IMR-90 (cell line): ENCODE measurements at regions not wholly inside any gene's neighbourhood (a gene's known extent, or its start where the extent isn't known, plus 50 kb on each side); places are given as distances from the start of the nearest gene placed in this dataset.

Source experiments
- ATAC-seq: fragments of 200-7000 bp; cut with Tn5 transposase; 2 replicates; pipeline ENCODE4 v1.9.1; 2020; ENCODE audit warnings: low read depth, mild to moderate bottlenecking, moderate library complexity
- BruUV-seq: library from RNA; stranded (reverse); fragments of 400-500 nt; replicated peaks from 2 replicates; lab custom pipeline; 2021; lab: Mats Ljungman, UMichigan
- CTCF ChIA-PET: fragments of 300-600 bp; formaldehyde crosslinking; extraction: SDS; loops from one replicate; lab custom pipeline; 2021; ENCODE audit warnings: antibody characterized with exemption; lab: Yijun Ruan, JAX
- POLR2A ChIA-PET: fragments of 300-600 bp; sonication (Branson Sonifier 250); formaldehyde crosslinking; loops from one replicate; lab custom pipeline; 2022; ENCODE audit warnings: antibody characterized with exemption; ENCODE audit not compliant: unreplicated experiment; lab: Charles Lee
- DNase-seq: peaks from one replicate; pipeline ENCODE4 v3.0.0; 2013
- H2AFZ ChIP-seq: replicated peaks from 2 replicates; pipeline ENCODE3; 2013; ENCODE audit warnings: low read length, mild to moderate bottlenecking; ENCODE audit not compliant: poor library complexity
- H2AK5ac ChIP-seq: 2 replicates; pipeline ENCODE4 v1.6.1; 2013; ENCODE audit warnings: low read depth, low read length, inconsistent platforms
- H2AK9ac ChIP-seq: replicated peaks from 2 replicates; pipeline ENCODE3; 2013; ENCODE audit warnings: mild to moderate bottlenecking, low read depth, low read length, moderate library complexity; ENCODE audit not compliant: poor library complexity
- H2BK120ac ChIP-seq: 2 replicates; pipeline ENCODE4 v1.6.1; 2013; ENCODE audit warnings: low read depth, low read length, inconsistent platforms
- H2BK15ac ChIP-seq: 3 replicates; pipeline ENCODE4 v1.6.1; 2013; ENCODE audit warnings: low read depth, low read length, inconsistent platforms
- H2BK20ac ChIP-seq: 2 replicates; pipeline ENCODE4 v1.6.1; 2013; ENCODE audit warnings: low read depth, mild to moderate bottlenecking, inconsistent platforms, low read length, moderate library complexity
- H2BK5ac ChIP-seq: 2 replicates; pipeline ENCODE4 v1.6.1; 2013; ENCODE audit warnings: mild to moderate bottlenecking, low read depth, low read length, inconsistent platforms; ENCODE audit not compliant: poor library complexity, severe bottlenecking
- H3K14ac ChIP-seq: replicated peaks from 2 replicates; pipeline ENCODE4 v1.6.1; 2013; ENCODE audit warnings: low read depth, low read length, inconsistent platforms
- H3K18ac ChIP-seq: 2 replicates; pipeline ENCODE4 v1.6.1; 2013; ENCODE audit warnings: low read depth, low read length, control low read depth
- H3K23ac ChIP-seq: 2 replicates; pipeline ENCODE4 v1.6.1; 2013; ENCODE audit warnings: low read depth, low read length, inconsistent platforms
- H3K27ac ChIP-seq: 2 replicates; pipeline ENCODE4 v1.5.1; 2013; ENCODE audit warnings: mild to moderate bottlenecking, control low read depth, low read length; ENCODE audit not compliant: insufficient read depth
- H3K27me3 ChIP-seq: 2 replicates; pipeline ENCODE4 v1.6.1; 2013; ENCODE audit warnings: low read length; ENCODE audit not compliant: control insufficient read depth, insufficient read depth
- H3K36me3 ChIP-seq: 2 replicates; pipeline ENCODE4 v1.6.1; 2013; ENCODE audit warnings: low read length, mixed read lengths; ENCODE audit not compliant: control insufficient read depth, insufficient read depth
- H3K4ac ChIP-seq: 2 replicates; pipeline ENCODE4 v1.6.1; 2013; ENCODE audit warnings: low read depth, low read length, inconsistent platforms
- H3K4me1 ChIP-seq: 2 replicates; pipeline ENCODE4 v1.6.1; 2013; ENCODE audit warnings: low read length, mixed read lengths; ENCODE audit not compliant: control insufficient read depth, insufficient read depth
- H3K4me2 ChIP-seq: 2 replicates; pipeline ENCODE4 v1.6.1; 2013; ENCODE audit warnings: low read depth, mild to moderate bottlenecking, control low read depth, low read length, moderate library complexity
- H3K4me3 ChIP-seq: 2 replicates; pipeline ENCODE4 v1.5.1; 2013; ENCODE audit warnings: low read depth, mild to moderate bottlenecking, control low read depth, low read length, moderate library complexity; ENCODE audit not compliant: insufficient read depth
- H3K56ac ChIP-seq: 2 replicates; pipeline ENCODE4 v1.6.1; 2013; ENCODE audit warnings: low read length, inconsistent platforms; ENCODE audit not compliant: insufficient read depth; ENCODE audit errors: extremely low read depth
- H3K79me1 ChIP-seq, 2 experiments: 2 replicates each; pipeline ENCODE4 v1.6.1; 2013; ENCODE audit warnings: low read length in 2 of 2, inconsistent platforms in 1 of 2, low read depth in 1 of 2
- H3K9ac ChIP-seq: 2 replicates; pipeline ENCODE4 v1.6.1; 2013; ENCODE audit warnings: low read depth, low read length, control low read depth
- H3K9me1 ChIP-seq: 2 replicates; pipeline ENCODE4 v1.6.1; 2013; ENCODE audit warnings: low read length, inconsistent platforms; ENCODE audit not compliant: insufficient read depth
- H3K9me3 ChIP-seq: 2 replicates; pipeline ENCODE4 v1.6.1; 2013; ENCODE audit warnings: low read length; ENCODE audit not compliant: control insufficient read depth, insufficient read depth
- H4K20me1 ChIP-seq: 2 replicates; pipeline ENCODE4 v1.6.1; 2013; ENCODE audit warnings: low read length, inconsistent platforms; ENCODE audit not compliant: insufficient read depth
- H4K5ac ChIP-seq: 2 replicates; pipeline ENCODE4 v1.6.1; 2013; ENCODE audit warnings: mild to moderate bottlenecking, low read depth, low read length, control low read depth
- H4K8ac ChIP-seq, 2 experiments: 2 replicates each; pipeline ENCODE4 v1.6.1; 2013; ENCODE audit warnings: low read depth in 2 of 2, low read length in 2 of 2, control low read depth in 1 of 2, inconsistent platforms in 1 of 2
- H4K91ac ChIP-seq: 2 replicates; pipeline ENCODE4 v1.6.1; 2013; ENCODE audit warnings: low read depth, low read length, inconsistent platforms; ENCODE audit not compliant: insufficient read depth
- BHLHE40 ChIP-seq: fragments of 150-350 bp; IDR thresholded peaks from 2 replicates; pipeline ENCODE4 v1.6.1; 2016; ENCODE audit warnings: mild to moderate bottlenecking, low read depth, low read length
- CEBPB ChIP-seq: IDR thresholded peaks from 2 replicates; pipeline ENCODE4 v1.6.1; 2012; ENCODE audit warnings: low read depth, low read length, improper control_type of control experiment
- CHD1 ChIP-seq: IDR thresholded peaks from 2 replicates; pipeline ENCODE4 v1.6.1; 2012; ENCODE audit warnings: low read depth, low read length, improper control_type of control experiment
- ELK1 ChIP-seq: fragments of 150-350 bp; IDR thresholded peaks from 2 replicates; pipeline ENCODE4 v1.6.1; 2016; ENCODE audit warnings: low read depth, mild to moderate bottlenecking, low read length, moderate library complexity, borderline replicate concordance
- FOS ChIP-seq: fragments of 150-350 bp; IDR thresholded peaks from 2 replicates; pipeline ENCODE4 v1.6.1; 2016; ENCODE audit warnings: low read depth, low read length
- MAFK ChIP-seq: IDR thresholded peaks from 2 replicates; pipeline ENCODE4 v1.6.1; 2012; ENCODE audit warnings: low read depth, low read length, improper control_type of control experiment
- MAZ ChIP-seq: IDR thresholded peaks from 2 replicates; pipeline ENCODE4 v1.6.1; 2012; ENCODE audit warnings: low read depth, mild to moderate bottlenecking, low read length, improper control_type of control experiment, moderate library complexity, borderline replicate concordance
- MXI1 ChIP-seq: IDR thresholded peaks from 2 replicates; pipeline ENCODE4 v1.6.1; 2012; ENCODE audit warnings: low read depth, mild to moderate bottlenecking, low read length, moderate library complexity, borderline replicate concordance
- NFE2L2 ChIP-seq: fragments of 150-350 bp; IDR thresholded peaks from 2 replicates; pipeline ENCODE4 v1.6.1; 2016; ENCODE audit warnings: low read depth, mild to moderate bottlenecking, low read length
- POLR2A ChIP-seq: IDR thresholded peaks from 2 replicates; pipeline ENCODE4 v1.6.1; 2012; ENCODE audit warnings: mild to moderate bottlenecking, low read depth, low read length
- RAD21 ChIP-seq: IDR thresholded peaks from 2 replicates; pipeline ENCODE4 v1.6.1; 2012; ENCODE audit warnings: low read length, improper control_type of control experiment
- RCOR1 ChIP-seq: IDR thresholded peaks from 2 replicates; pipeline ENCODE4 v1.6.1; 2012; ENCODE audit warnings: mild to moderate bottlenecking, low read length, improper control_type of control experiment; ENCODE audit not compliant: insufficient replicate concordance
- RFX5 ChIP-seq: IDR thresholded peaks from 2 replicates; pipeline ENCODE4 v1.8.0; 2012; ENCODE audit warnings: low read depth, mild to moderate bottlenecking, low read length, moderate library complexity
- SMC3 ChIP-seq: fragments of 150-350 bp; IDR thresholded peaks from 2 replicates; pipeline ENCODE4 v1.6.1; 2016; ENCODE audit warnings: low read depth, mild to moderate bottlenecking, antibody characterized with exemption, low read length, moderate library complexity
- USF2 ChIP-seq: fragments of 150-350 bp; IDR thresholded peaks from 2 replicates; pipeline ENCODE4 v1.6.1; 2017; ENCODE audit warnings: mild to moderate bottlenecking, antibody characterized with exemption, low read length, low read depth
- WGBS, 2 experiments: methylation state at CpG; one replicate each; pipeline versions ENCODE4 v1.1.5 to v1.1.7; 2013; ENCODE audit warnings: missing lambda C conversion rate in 2 of 2; ENCODE audit not compliant: insufficient read length in 1 of 2; ENCODE audit errors: extremely low coverage in 2 of 2; 5-methylcytosine and 5-hydroxymethylcytosine counted together
- dilution Hi-C: fragments of 300-500 bp; cut with HindIII; formaldehyde crosslinking; loops from one replicate; pipeline ENCODE4 v1.14.3; 2018; ENCODE audit warnings: low sequenced_read_pairs; ENCODE audit not compliant: unreplicated experiment
- in situ Hi-C: fragments of 300-500 bp; cut with MboI; formaldehyde crosslinking; loops from 3 replicates; pipeline ENCODE4 v1.14.3; 2019; ENCODE audit warnings: low sequenced_read_pairs, inconsistent platforms, mixed read lengths
- intact Hi-C: fragments of 100-400 bp; cut with micrococcal nuclease; formaldehyde crosslinking; loops from 2 replicates; pipeline ENCODE4 v1.10.0; 2022
- TF ChIP-seq, protein P1 (sequence below): conservative IDR thresholded peaks from 2 replicates; pipeline ENCODE4 v1.5.1; 2012; ENCODE audit warnings: mild to moderate bottlenecking, low read depth, low read length, improper control_type of control experiment

GRCh38 chr6:154613137-154613676 is 102.7 kb upstream of the CNKSR3 start:
- no peak overlapping the region for H2BK15ac ChIP-seq
- H2AK9ac ChIP-seq, result no peak overlapping the region
- H3K18ac ChIP-seq, result no peak overlapping the region
- no peak overlapping the region for H3K27ac ChIP-seq
- WGBS, 2 experiments, result 91% methylated on average over 5 of the region's 8 CpGs; no CpG with 5 or more reads in 1 of the 2 experiments
- no peak for TF ChIP-seq RFX5
- peak; percentile 93 for TF ChIP-seq MAFK
- no peak; the same call in 1 of the 2 replicates for TF ChIP-seq BHLHE40
- TF ChIP-seq, protein P1, sequence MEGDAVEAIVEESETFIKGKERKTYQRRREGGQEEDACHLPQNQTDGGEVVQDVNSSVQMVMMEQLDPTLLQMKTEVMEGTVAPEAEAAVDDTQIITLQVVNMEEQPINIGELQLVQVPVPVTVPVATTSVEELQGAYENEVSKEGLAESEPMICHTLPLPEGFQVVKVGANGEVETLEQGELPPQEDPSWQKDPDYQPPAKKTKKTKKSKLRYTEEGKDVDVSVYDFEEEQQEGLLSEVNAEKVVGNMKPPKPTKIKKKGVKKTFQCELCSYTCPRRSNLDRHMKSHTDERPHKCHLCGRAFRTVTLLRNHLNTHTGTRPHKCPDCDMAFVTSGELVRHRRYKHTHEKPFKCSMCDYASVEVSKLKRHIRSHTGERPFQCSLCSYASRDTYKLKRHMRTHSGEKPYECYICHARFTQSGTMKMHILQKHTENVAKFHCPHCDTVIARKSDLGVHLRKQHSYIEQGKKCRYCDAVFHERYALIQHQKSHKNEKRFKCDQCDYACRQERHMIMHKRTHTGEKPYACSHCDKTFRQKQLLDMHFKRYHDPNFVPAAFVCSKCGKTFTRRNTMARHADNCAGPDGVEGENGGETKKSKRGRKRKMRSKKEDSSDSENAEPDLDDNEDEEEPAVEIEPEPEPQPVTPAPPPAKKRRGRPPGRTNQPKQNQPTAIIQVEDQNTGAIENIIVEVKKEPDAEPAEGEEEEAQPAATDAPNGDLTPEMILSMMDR, result no peak
- TF ChIP-seq MXI1, result no peak
- TF ChIP-seq SMC3, result no peak
- no peak for TF ChIP-seq NFE2L2
- TF ChIP-seq CEBPB, result peak; percentile 54; the same call in 1 of the 2 replicates
- no peak for TF ChIP-seq POLR2A
- TF ChIP-seq USF2, result no peak
- no peak for TF ChIP-seq MAZ
- TF ChIP-seq FOS, result peak; percentile 18; the same call in 1 of the 2 replicates
- TF ChIP-seq ELK1, result no peak
- TF ChIP-seq RCOR1, result no peak
- TF ChIP-seq RAD21, result no peak
- TF ChIP-seq CHD1, result no peak
- H3K14ac ChIP-seq, result no peak overlapping the region
- H3K4ac ChIP-seq, result no peak overlapping the region
- H2AK5ac ChIP-seq, result no peak overlapping the region
- H3K9me1 ChIP-seq, result peaks cover 3% of the 10 kb centered on the region; the same call in 1 of the 2 replicates
- H3K23ac ChIP-seq, result no peak overlapping the region
- CTCF ChIA-PET, result interaction anchor here (1.1 kb wide), 1 partner anchor 76 kb away, joined by 3 read pairs; no protein-coding TSS in a partner anchor
- H2AFZ ChIP-seq, result no peak overlapping the region
- no peak overlapping the region for H2BK120ac ChIP-seq
- peaks cover 6% of the 10 kb centered on the region; the same call in 1 of the 2 replicates for H3K4me1 ChIP-seq
- no peak overlapping the region for H3K4me2 ChIP-seq
- no peak overlapping the region for H4K91ac ChIP-seq
- H4K5ac ChIP-seq, result no peak overlapping the region
- H3K56ac ChIP-seq, result no peak overlapping the region
- no peaks in the 10 kb centered on the region for H3K27me3 ChIP-seq
- H4K8ac ChIP-seq, result no peak overlapping the region
- no peaks in the 10 kb centered on the region for H3K9me3 ChIP-seq
- BruUV-seq, result no TSS peak
- POLR2A ChIA-PET, result no interaction called here
- no peak overlapping the region for H3K4me3 ChIP-seq
- H3K79me1 ChIP-seq, result no peaks in the 10 kb centered on the region
- H3K36me3 ChIP-seq, result no peaks in the 10 kb centered on the region
- ATAC-seq, result peak; percentile 79
- no peak overlapping the region for H2BK20ac ChIP-seq
- intact Hi-C loops, result no loop called here
- H4K20me1 ChIP-seq, result no peaks in the 10 kb centered on the region
- no peak overlapping the region for H2BK5ac ChIP-seq
- in situ Hi-C loops, result no loop called here
- DNase-seq, result peak; percentile 79
- dilution Hi-C loops, result no loop called here
- no peak overlapping the region for H3K9ac ChIP-seq
